Mesendoderm (in vitro differentiated cells): ENCODE measurements at regions not wholly inside any gene's neighbourhood (a gene's known extent, or its start where the extent isn't known, plus 50 kb on each side); places are given as distances from the start of the nearest gene placed in this dataset.
"Not testable (repeated sequence)": the region's sequence is repeated elsewhere in the genome, so short reads cannot be mapped to it uniquely, and the experiment has no call there.

Experiments
- DNase-seq: peaks from one replicate; pipeline ENCODE4 v3.0.0; 2013
- H2AK5ac ChIP-seq: 2 replicates; pipeline ENCODE4 v1.6.1; 2013; ENCODE audit warnings: low read length, inconsistent platforms
- H2BK120ac ChIP-seq: 2 replicates; pipeline ENCODE4 v1.6.1; 2013; ENCODE audit warnings: low read depth, mild to moderate bottlenecking, low read length, moderate library complexity, mixed read lengths
- H2BK15ac ChIP-seq: replicated peaks from 2 replicates; pipeline ENCODE4 v1.6.1; 2013; ENCODE audit warnings: low read depth, mild to moderate bottlenecking, moderate library complexity
- H2BK5ac ChIP-seq: 2 replicates; pipeline ENCODE4 v1.6.1; 2013; ENCODE audit warnings: low read length, inconsistent platforms
- H3K18ac ChIP-seq: 2 replicates; pipeline ENCODE4 v1.6.1; 2013; ENCODE audit warnings: mild to moderate bottlenecking, low read length, mixed read lengths
- H3K23ac ChIP-seq: one replicate; pipeline ENCODE4 v1.6.1; 2013; ENCODE audit warnings: low read length
- H3K27ac ChIP-seq: 2 replicates; pipeline ENCODE4 v1.5.1; 2013; ENCODE audit warnings: low read depth, mild to moderate bottlenecking, inconsistent platforms, low read length, moderate library complexity
- H3K27me3 ChIP-seq: 2 replicates; pipeline ENCODE4 v1.6.1; 2013; ENCODE audit warnings: low read length, control low read depth, mild to moderate bottlenecking, inconsistent platforms; ENCODE audit not compliant: insufficient read depth, poor library complexity
- H3K36me3 ChIP-seq: 2 replicates; pipeline ENCODE4 v1.6.1; 2013; ENCODE audit warnings: low read length, inconsistent platforms; ENCODE audit not compliant: control insufficient read depth, insufficient read depth
- H3K4ac ChIP-seq: one replicate; pipeline ENCODE4 v1.6.1; 2013; ENCODE audit warnings: low read depth, mild to moderate bottlenecking, low read length, moderate library complexity
- H3K4me1 ChIP-seq: 2 replicates; pipeline ENCODE4 v1.6.1; 2013; ENCODE audit warnings: low read depth, low read length, inconsistent platforms; ENCODE audit not compliant: control insufficient read depth
- H3K4me2 ChIP-seq: 2 replicates; pipeline ENCODE4 v1.6.1; 2013; ENCODE audit warnings: low read length
- H3K4me3 ChIP-seq: 2 replicates; pipeline ENCODE4 v1.5.1; 2013; ENCODE audit warnings: mild to moderate bottlenecking, low read length
- H3K56ac ChIP-seq: one replicate; pipeline ENCODE4 v1.6.1; 2013; ENCODE audit warnings: low read length
- H3K79me1 ChIP-seq: 2 replicates; pipeline ENCODE4 v1.6.1; 2013; ENCODE audit warnings: low read length, inconsistent platforms
- H3K79me2 ChIP-seq: 2 replicates; pipeline ENCODE4 v1.6.1; 2013; ENCODE audit warnings: mild to moderate bottlenecking, low read length; ENCODE audit not compliant: control insufficient read depth, insufficient read depth
- H3K9ac ChIP-seq: 2 replicates; pipeline ENCODE4 v1.6.1; 2013; ENCODE audit warnings: low read length, inconsistent platforms
- H4K5ac ChIP-seq: one replicate; pipeline ENCODE4 v1.6.1; 2013; ENCODE audit warnings: low read length
- H4K8ac ChIP-seq: one replicate; pipeline ENCODE4 v1.6.1; 2013; ENCODE audit warnings: low read depth, mild to moderate bottlenecking, control low read depth, low read length, moderate library complexity
- WGBS: extraction: QIAGEN DNeasy Blood & Tissue Kit; methylation state at CpG from one replicate; pipeline ENCODE4 v1.1.7; 2013; ENCODE audit warnings: low lambda C conversion rate, missing lambda C conversion rate; ENCODE audit not compliant: insufficient coverage; ENCODE audit errors: extremely low coverage; 5-methylcytosine and 5-hydroxymethylcytosine counted together

GRCh38 chr16:16549710-16550109, 170.8 kb downstream of the NPIPA7 start:
- no CpG with 5 or more reads among the region's 3 CpGs for WGBS
- not testable (repeated sequence) for H2BK15ac ChIP-seq, H3K79me2 ChIP-seq, H3K27ac ChIP-seq, H3K9ac ChIP-seq, H3K23ac ChIP-seq, H2AK5ac ChIP-seq, H3K36me3 ChIP-seq, H3K27me3 ChIP-seq, H3K79me1 ChIP-seq, H4K8ac ChIP-seq, H3K4me3 ChIP-seq, H4K5ac ChIP-seq, H3K18ac ChIP-seq, H2BK5ac ChIP-seq, H3K56ac ChIP-seq, H2BK120ac ChIP-seq, H3K4me1 ChIP-seq, H3K4me2 ChIP-seq, H3K4ac ChIP-seq, DNase-seq

DNA sequence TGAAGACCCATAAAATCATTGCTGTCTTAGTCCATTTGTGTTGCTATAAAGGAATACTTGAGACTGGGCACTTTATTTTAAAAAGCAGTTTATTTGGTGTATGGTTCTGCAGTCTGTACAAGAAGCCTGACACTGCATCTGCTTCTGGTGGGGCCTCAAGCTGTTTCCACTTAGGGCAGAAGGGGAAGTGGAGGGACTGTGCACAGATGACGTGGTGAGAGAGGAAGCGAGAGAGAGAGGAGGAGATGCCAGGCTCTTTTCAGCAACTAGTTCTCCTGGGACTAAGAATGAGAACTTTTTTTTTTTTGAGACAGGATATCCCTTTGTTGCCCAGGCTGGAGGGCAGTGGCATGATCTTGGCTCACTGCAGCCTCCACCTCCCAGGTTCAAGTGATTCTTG, 171.9 kb downstream of the NPIPA7 start:
- H2BK120ac ChIP-seq, DNase-seq, H2AK5ac ChIP-seq, H4K8ac ChIP-seq, H2BK5ac ChIP-seq, H3K27me3 ChIP-seq, H3K4me3 ChIP-seq, H3K79me2 ChIP-seq, H3K27ac ChIP-seq, H3K9ac ChIP-seq, H3K23ac ChIP-seq, H3K79me1 ChIP-seq, H4K5ac ChIP-seq, H2BK15ac ChIP-seq, H3K18ac ChIP-seq, H3K56ac ChIP-seq, H3K4me1 ChIP-seq, H3K4me2 ChIP-seq, H3K36me3 ChIP-seq, H3K4ac ChIP-seq: not testable (repeated sequence)
- WGBS: no CpG with 5 or more reads among the region's 2 CpGs

- not testable (repeated sequence) for H3K79me1 ChIP-seq, H3K27ac ChIP-seq, H3K4me2 ChIP-seq, H3K4me1 ChIP-seq, H3K9ac ChIP-seq, H2BK5ac ChIP-seq, H3K27me3 ChIP-seq, H4K8ac ChIP-seq, H2BK120ac ChIP-seq, H3K4ac ChIP-seq, H3K56ac ChIP-seq, H2BK15ac ChIP-seq, H3K36me3 ChIP-seq, H3K23ac ChIP-seq, DNase-seq, H2AK5ac ChIP-seq, H3K18ac ChIP-seq, H3K79me2 ChIP-seq, H3K4me3 ChIP-seq, H4K5ac ChIP-seq
- no CpG with 5 or more reads among the region's 1 CpG for WGBS
These were observed 173.9 kb downstream of the NPIPA7 start for GRCh38 chr16:16552819-16553340.

- not testable (repeated sequence) for H3K4me2 ChIP-seq, H3K4me3 ChIP-seq, H2BK15ac ChIP-seq, H3K56ac ChIP-seq, H3K79me1 ChIP-seq, H3K9ac ChIP-seq, H4K5ac ChIP-seq, H2BK120ac ChIP-seq, H3K79me2 ChIP-seq, H4K8ac ChIP-seq, H2AK5ac ChIP-seq, H3K36me3 ChIP-seq, H3K4me1 ChIP-seq, DNase-seq, H3K27ac ChIP-seq, H3K23ac ChIP-seq, H3K27me3 ChIP-seq, H3K18ac ChIP-seq, H2BK5ac ChIP-seq, H3K4ac ChIP-seq
- no CpG with 5 or more reads among the region's 9 CpGs for WGBS
These were observed 180.3 kb downstream of the NPIPA7 start for GRCh38 chr16:16559179-16559740.

- H4K5ac ChIP-seq, H3K4me2 ChIP-seq, H2BK120ac ChIP-seq, H3K36me3 ChIP-seq, H3K4ac ChIP-seq, H3K18ac ChIP-seq, H3K56ac ChIP-seq, H3K27me3 ChIP-seq, H3K4me1 ChIP-seq, H2BK5ac ChIP-seq, H3K79me1 ChIP-seq, H3K4me3 ChIP-seq, H3K79me2 ChIP-seq, H3K9ac ChIP-seq, H3K27ac ChIP-seq, H3K23ac ChIP-seq, H2AK5ac ChIP-seq, H4K8ac ChIP-seq, H2BK15ac ChIP-seq: not testable (repeated sequence)
- WGBS: no CpG with 5 or more reads among the region's 5 CpGs
- DNase-seq: peak; percentile 4
These were observed 182.6 kb downstream of the NPIPA7 start for GRCh38 chr16:16561532-16561931.

- H2BK15ac ChIP-seq, H3K18ac ChIP-seq, H4K5ac ChIP-seq, H3K79me1 ChIP-seq, H3K27me3 ChIP-seq, H3K79me2 ChIP-seq, H3K9ac ChIP-seq, H3K27ac ChIP-seq, H4K8ac ChIP-seq, H3K4me3 ChIP-seq, H2BK120ac ChIP-seq, H3K56ac ChIP-seq, H2AK5ac ChIP-seq, H3K23ac ChIP-seq, H3K4ac ChIP-seq, H2BK5ac ChIP-seq, H3K36me3 ChIP-seq, DNase-seq, H3K4me1 ChIP-seq, H3K4me2 ChIP-seq: not testable (repeated sequence)
- WGBS: no CpG with 5 or more reads among the region's 5 CpGs
These were observed 185.0 kb downstream of the NPIPA7 start for GRCh38 chr16:16563962-16564361.
